HCEC 1CT (cell line): ENCODE measurements at regions not wholly inside any gene's neighbourhood (a gene's known extent, or its start where the extent isn't known, plus 50 kb on each side); places are given as distances from the start of the nearest gene placed in this dataset.
"Not testable (repeated sequence)": the region's sequence is repeated elsewhere in the genome, so short reads cannot be mapped to it uniquely, and the experiment has no call there.

Source experiments
- DNase-seq: peaks from one replicate; pipeline ENCODE4 v3.0.0-alpha.2; 2017

- no peak for DNase-seq
These were observed 222.3 kb upstream of the ARL4C start for GRCh38 chr2:234719116-234719716.

- no peak for DNase-seq
These were observed 219.4 kb upstream of the ARL4C start for GRCh38 chr2:234716271-234716670.

DNA sequence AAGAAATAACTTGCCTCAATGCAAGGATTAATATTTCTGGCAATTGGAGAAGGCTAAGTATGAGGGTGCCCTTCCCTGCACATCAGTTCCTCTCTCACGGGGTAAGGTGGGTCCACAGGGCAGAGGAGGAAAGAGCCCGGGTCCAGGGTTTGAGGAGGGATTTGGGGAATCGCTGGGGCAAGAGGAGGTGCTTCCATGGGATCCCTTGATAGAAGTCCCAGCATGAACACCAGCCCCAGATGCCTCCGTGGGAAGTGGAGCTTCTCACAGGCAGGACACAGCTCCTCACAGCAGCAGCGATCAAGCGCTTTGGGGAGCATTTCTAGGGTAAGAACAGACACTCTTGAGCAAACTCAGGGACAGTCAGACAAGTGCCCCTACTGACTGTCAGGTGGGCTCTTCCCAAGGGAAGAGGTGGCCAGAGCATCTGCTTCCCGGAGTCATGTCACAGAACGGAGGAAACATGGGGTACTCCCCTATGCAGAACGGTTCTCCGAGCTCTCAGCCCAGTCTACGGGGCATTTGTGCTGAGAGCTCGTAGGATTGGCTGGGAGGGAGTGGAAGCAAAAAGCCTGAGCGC is 218.9 kb upstream of the ARL4C start:
- DNase-seq, result no peak

DNA sequence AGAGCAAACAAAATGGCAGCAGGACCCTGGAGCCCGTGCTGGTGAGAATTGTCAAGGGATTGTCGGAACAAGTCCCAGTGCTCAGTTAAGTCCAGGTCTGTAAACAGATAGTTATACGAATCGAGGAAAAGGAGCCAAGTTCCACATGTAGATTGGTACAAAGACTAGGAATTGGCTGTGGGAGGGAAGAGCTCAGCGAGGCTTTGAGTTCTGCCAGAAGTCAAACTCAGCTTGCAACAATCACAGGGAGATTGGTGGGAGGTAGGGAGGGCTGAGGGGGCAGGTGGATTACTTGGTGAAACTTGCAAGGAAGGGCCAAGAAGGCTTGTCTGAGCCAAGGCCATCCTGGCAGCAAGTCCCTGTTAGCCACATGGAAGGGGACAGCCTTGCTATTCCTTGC is 217.8 kb upstream of the ARL4C start:
- DNase-seq, result no peak

DNA sequence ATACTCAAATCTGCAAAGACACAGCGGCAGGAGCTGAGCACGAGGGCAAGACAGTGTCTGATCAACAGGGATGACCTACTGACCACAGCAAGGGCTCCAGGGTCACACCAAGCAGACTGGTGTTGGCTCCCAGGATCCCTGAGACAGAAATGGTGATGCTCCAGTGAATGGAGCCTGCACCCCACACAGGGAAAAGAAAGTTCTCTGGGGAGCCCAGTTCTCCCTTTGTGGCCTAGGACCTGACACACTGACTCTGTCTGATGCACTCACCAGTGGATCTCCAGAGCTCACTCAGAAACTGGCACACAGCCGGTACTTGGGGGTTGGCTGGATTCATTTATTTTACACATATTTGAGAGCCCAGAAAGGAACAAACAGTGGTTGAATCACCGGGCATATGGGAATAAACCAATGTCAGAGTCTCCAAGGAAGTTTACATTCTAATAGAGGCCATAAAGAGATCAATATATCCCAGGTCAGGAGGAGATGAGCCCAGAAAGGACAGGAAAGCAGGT is 215.6 kb upstream of the ARL4C start:
- peak; percentile 10 for DNase-seq

DNA sequence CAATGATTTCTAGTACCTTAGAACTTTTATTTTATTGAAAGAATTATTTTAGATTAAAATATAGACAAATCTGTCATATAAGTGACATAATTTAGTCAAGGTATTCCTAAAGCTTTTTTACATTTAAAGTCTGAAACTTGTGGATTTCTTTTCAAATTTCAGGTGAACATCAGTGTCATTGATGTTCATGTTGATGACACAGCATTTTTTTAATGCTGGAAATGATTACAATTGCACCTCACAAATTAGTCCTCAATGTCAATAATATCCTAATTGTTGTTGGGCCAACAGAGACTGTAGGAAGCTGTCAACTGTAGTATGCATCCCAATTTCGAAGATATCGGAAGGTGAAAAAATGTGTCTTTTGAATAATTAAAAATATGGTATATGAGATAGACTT is 214.4 kb upstream of the ARL4C start:
- no peak for DNase-seq

DNA sequence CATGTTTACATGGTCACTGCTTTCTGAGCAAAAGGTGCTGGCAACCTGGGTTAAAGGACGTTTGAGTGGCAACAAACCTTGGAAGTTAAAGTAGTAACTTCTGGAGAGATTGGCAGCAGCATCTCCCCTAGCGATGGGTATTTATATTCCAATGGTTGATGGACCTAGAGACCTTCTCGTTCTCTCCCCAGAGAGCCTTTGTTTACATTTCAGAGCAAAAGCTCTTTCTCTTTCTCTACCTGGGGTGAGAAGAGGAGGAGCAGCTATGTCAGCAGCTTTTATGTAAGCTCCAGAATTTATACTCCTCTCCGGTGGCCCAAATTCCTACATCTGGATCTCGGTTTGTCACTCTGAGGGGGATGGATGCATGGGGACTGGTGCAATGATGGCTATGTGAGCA is 213.7 kb upstream of the ARL4C start:
- no peak for DNase-seq

- no peak for DNase-seq
These were observed 213.2 kb upstream of the ARL4C start for GRCh38 chr2:234710066-234710465.

GRCh38 chr2:234708717-234709116 is 211.8 kb upstream of the ARL4C start:
- no peak for DNase-seq

DNA sequence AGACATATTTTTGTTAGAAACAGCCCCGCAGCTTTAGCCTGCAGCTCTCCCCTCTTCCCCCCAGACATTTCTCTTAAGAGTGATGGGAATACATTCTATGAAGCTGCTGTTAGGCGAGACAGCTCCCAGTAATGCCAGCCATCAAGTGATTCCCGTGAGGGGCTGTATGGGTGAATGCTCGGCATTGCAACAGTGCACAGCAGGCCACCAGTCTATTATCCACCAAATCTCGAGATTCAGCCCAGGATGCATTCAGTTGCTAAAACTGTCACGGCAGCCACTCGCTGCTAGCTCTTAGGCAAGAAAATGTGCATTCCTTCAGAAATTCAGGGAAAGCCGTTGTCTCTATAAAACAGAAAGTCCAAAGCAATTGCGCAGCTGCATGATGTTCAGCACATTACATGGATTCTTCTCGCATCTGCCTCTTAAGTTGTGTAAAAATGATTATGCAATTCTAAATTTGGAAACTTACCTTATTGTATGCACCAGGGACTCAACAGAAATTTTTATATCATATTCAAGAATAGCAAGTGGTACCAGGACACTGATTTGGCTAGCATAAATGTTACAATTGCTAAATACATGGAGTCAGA is 211.3 kb upstream of the ARL4C start:
- no peak for DNase-seq

DNA sequence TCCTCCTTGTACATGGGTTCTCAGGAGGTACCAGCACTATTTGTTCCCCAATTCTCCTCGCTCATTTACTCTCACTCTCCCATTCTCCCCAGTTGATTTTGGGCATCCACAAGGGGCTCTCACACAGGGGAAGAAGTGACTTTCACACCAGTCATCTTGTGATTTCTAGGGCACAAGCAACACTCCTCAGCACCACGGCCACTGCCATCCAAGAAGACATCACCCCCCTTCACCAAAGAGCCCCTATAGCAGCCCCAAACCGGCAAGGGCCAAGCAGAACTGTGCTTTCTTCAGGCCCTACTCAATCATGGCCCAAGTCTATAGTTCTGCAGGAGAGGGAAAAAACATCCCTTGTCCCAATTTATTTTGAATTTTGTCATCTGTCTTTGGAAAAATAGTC is 209.2 kb upstream of the ARL4C start:
- no peak for DNase-seq

GRCh38 chr2:234705108-234705507 is 208.2 kb upstream of the ARL4C start:
- DNase-seq, result peak; percentile 58

DNA sequence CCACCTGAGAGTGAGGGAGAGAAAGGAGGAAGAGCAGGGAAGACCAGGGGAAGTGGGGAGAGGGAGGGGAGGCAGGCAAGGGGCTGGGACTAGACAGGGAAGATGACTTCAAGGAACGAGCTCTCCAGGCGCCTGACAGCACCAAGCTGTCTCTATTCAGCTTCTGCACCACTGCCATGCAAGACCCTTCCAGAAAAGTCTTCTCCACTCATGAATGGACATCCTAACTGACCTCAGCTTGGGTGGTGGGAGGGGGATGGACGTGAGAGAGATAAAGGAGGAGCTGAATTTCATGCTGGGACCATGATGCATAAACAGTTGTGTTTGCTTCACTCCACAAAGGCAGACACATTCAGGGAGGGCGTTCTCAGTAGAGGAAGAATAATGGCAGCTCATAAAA is 206.4 kb upstream of the ARL4C start:
- DNase-seq, result no peak

- DNase-seq, result no peak
These were observed 205.9 kb upstream of the ARL4C start for GRCh38 chr2:234702731-234703225.

DNA sequence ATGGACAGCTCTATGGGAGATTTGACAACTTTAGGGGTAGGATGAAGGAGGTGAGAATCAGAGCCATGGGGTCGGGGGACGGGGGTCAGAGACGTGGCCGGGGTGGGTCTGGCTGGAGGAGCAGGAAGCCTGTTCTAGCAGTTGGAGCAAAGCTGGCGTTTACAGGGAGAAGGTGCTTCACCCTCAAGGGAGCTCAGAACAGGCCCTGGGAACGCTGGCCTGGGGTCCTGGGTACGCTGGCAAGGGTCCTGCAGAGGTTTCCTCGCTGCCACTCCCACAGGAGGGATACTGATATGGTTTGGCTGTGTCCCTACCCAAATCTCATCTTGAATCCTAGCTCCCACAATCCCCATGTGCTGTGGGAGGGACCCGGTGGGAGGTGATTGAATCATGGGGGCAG is 205.0 kb upstream of the ARL4C start:
- DNase-seq, result no peak

GRCh38 chr2:234701421-234701820 is 204.5 kb upstream of the ARL4C start:
- no peak for DNase-seq

DNA sequence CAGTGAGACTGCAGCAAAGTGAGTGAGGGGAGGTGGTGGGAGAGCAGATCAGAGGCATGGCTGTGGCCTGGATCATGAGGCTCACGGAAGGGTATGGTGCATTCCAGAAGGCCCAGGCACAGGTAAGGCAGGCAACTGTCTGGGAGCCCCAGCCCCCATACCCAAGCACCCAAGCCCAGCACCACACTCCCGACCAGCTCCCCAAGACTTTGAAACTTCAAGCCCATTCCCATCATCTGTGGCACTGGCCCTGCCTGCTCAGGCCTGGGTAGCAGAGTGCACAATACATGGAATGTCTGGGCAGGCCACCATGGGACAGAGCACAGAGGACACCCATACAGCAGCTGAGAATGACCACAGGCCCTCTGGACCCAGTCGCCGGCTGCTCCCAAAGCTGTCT is 202.6 kb upstream of the ARL4C start:
- no peak for DNase-seq

DNA sequence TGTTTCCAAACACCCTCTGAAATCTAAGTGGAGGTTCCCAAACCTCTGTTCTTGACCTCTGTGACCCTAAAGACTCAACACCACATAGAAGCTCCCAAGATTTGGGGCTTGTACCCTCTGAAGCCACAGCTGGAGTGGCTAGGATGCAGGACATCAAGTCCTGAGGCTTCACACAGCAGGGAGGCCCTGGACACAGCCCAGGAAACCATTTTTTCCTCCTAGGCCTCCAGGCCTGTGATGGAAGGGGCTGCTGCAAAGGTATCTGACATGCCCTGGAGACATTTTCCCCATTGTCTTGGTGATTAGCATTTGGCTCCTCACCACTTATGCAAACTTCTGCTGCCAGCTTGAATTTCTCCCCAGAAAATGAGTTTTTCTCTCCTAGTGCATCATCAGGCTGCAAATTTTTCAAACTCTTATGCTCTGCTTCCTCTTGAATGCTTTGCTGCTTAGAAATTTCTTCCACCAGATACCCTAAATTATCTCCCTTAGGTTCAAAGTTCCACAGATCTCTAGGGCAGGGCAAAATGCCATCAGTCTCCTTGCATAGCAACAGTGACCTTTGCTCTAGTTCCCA is 200.5 kb upstream of the ARL4C start:
- not testable (repeated sequence) for DNase-seq

- no peak for DNase-seq
These were observed 199.1 kb upstream of the ARL4C start for GRCh38 chr2:234695981-234696380.

- DNase-seq, result peak; percentile 97
These were observed 197.5 kb upstream of the ARL4C start for GRCh38 chr2:234694244-234695013.

DNA sequence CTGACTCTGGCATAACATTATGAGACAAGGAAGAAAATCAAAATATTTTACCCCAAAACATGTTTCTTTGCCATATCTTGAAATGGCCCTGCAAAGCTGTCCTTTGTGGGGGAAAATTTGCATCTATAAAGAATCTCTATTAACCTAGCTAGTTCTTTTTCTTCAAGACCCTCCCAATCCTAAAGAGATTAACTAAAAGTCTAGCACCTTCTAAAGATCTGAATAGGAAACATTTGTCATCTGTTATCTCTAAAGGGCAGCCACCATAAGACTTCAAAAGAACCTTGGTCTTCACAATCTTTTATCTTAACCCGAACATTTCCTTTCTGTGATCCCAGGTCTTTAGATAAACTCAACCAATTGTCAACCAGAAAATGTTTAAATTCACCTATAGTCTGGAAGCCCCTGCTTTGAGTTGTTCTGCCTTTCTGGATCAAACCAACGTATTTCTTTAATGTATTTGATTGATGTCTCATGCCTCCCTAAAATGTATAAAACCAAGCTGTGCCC is 196.9 kb upstream of the ARL4C start:
- DNase-seq, result not testable (repeated sequence)

GRCh38 chr2:234693191-234693590 is 196.3 kb upstream of the ARL4C start:
- not testable (repeated sequence) for DNase-seq
